Calu3 (cell line): ENCODE measurements at regions not wholly inside any gene's neighbourhood (a gene's known extent, or its start where the extent isn't known, plus 50 kb on each side); places are given as distances from the start of the nearest gene placed in this dataset.

Source experiments
- BruUV-seq: library from RNA; stranded (reverse); fragments of 400-500 nt; replicated peaks from 2 replicates; lab custom pipeline; 2021; lab: Mats Ljungman, UMichigan
- CTCF ChIA-PET: fragments of 300-600 bp; sonication (Branson Sonifier 250); formaldehyde crosslinking; loops from one replicate; lab custom pipeline; 2022; ENCODE audit warnings: antibody characterized with exemption; lab: Charles Lee
- DNase-seq: peaks from one replicate; pipeline ENCODE4 v3.0.0; 2022
- H3K27ac Mint-ChIP-seq: one replicate; pipeline ENCODE4 v1.8.0; 2022; ENCODE audit warnings: mixed read lengths; ENCODE audit not compliant: unreplicated experiment
- H3K27me3 Mint-ChIP-seq: one replicate; pipeline ENCODE4 v1.8.0; 2022; ENCODE audit warnings: mixed read lengths; ENCODE audit not compliant: unreplicated experiment
- H3K36me3 Mint-ChIP-seq: one replicate; pipeline ENCODE4 v1.8.0; 2022; ENCODE audit warnings: mild to moderate bottlenecking, moderate library complexity, mixed read lengths; ENCODE audit not compliant: insufficient read depth, unreplicated experiment
- H3K4me1 Mint-ChIP-seq: one replicate; pipeline ENCODE4 v1.8.0; 2022; ENCODE audit warnings: mild to moderate bottlenecking, low read depth, mixed read lengths; ENCODE audit not compliant: unreplicated experiment
- H3K4me3 Mint-ChIP-seq: one replicate; pipeline ENCODE4 v1.8.0; 2022; ENCODE audit warnings: mild to moderate bottlenecking, low read depth, moderate library complexity, mixed read lengths; ENCODE audit not compliant: unreplicated experiment
- H3K9me3 Mint-ChIP-seq: one replicate; pipeline ENCODE4 v1.8.0; 2022; ENCODE audit warnings: low read depth, mixed read lengths; ENCODE audit not compliant: unreplicated experiment
- CTCF ChIP-seq: fragments of 200-600 bp; IDR thresholded peaks from one replicate; pipeline ENCODE4 v1.8.0; 2022; ENCODE audit warnings: antibody characterized with exemption; ENCODE audit not compliant: unreplicated experiment
- intact Hi-C: fragments of 100-400 bp; cut with micrococcal nuclease; formaldehyde crosslinking; loops from one replicate; pipeline ENCODE4 v1.10.0; 2022; ENCODE audit not compliant: unreplicated experiment

- H3K9me3 Mint-ChIP-seq: peaks cover 2% of the 10 kb centered on the region
- CTCF ChIA-PET: no interaction called here
- H3K4me1 Mint-ChIP-seq: peaks cover 22% of the 10 kb centered on the region
- H3K27me3 Mint-ChIP-seq: no peaks in the 10 kb centered on the region
- peak overlapping the region; percentile 83 for H3K4me3 Mint-ChIP-seq
- no TSS peak for BruUV-seq
- peak overlapping the region; percentile 85 for H3K27ac Mint-ChIP-seq
- TF ChIP-seq CTCF: no peak
- intact Hi-C loops: no loop called here
- peaks cover 22% of the 10 kb centered on the region for H3K36me3 Mint-ChIP-seq
- DNase-seq: no peak
Observed at GRCh38 chr6:27092316-27092692, 155.2 kb upstream of the PRSS16 start.

- no peak for DNase-seq
- Mint-ChIP-seq H3K27me3 (no peaks in the 10 kb centered on the region), H3K9me3 (peaks cover 4% of the 10 kb centered on the region), H3K36me3 (peaks cover 26% of the 10 kb centered on the region), H3K4me3 (peak overlapping the region; percentile 73), H3K4me1 (peaks cover 26% of the 10 kb centered on the region), H3K27ac (peak overlapping the region; percentile 77)
- CTCF ChIA-PET: no interaction called here
- intact Hi-C loops: no loop called here
- TF ChIP-seq CTCF: no peak
- no TSS peak for BruUV-seq
Observed at GRCh38 chr6:27095914-27096313, 151.6 kb upstream of the PRSS16 start.

GRCh38 chr6:27096834-27097511 lies 150.5 kb upstream of the PRSS16 start:
- BruUV-seq: no TSS peak
- DNase-seq: peak; percentile 75
- Mint-ChIP-seq H3K4me3 (peak overlapping the region; percentile 73), H3K36me3 (peaks cover 19% of the 10 kb centered on the region), H3K27me3 (no peaks in the 10 kb centered on the region), H3K4me1 (peaks cover 23% of the 10 kb centered on the region), H3K9me3 (peaks cover 4% of the 10 kb centered on the region), H3K27ac (peak overlapping the region; percentile 77)
- intact Hi-C loops: no loop called here
- no peak for TF ChIP-seq CTCF
- CTCF ChIA-PET: interaction anchor here (1.0 kb wide), 1 partner anchor 30 kb away, joined by 4 read pairs; no protein-coding TSS in a partner anchor

- BruUV-seq: no TSS peak
- CTCF ChIA-PET: no interaction called here
Observed at GRCh38 chr6:27098956-27099355, 148.5 kb upstream of the PRSS16 start.

More at GRCh38 chr6:27098956-27099355, 148.5 kb upstream of the PRSS16 start:
- intact Hi-C loops: no loop called here
- Mint-ChIP-seq H3K4me3 (no peak overlapping the region), H3K27ac (no peak overlapping the region), H3K9me3 (peaks cover 4% of the 10 kb centered on the region), H3K27me3 (no peaks in the 10 kb centered on the region), H3K36me3 (peaks cover 15% of the 10 kb centered on the region), H3K4me1 (peaks cover 12% of the 10 kb centered on the region)
- no peak for TF ChIP-seq CTCF
- DNase-seq: no peak
